Nephron (organoid): ENCODE measurements at regions not wholly inside any gene's neighbourhood (a gene's known extent, or its start where the extent isn't known, plus 50 kb on each side); places are given as distances from the start of the nearest gene placed in this dataset.

ENCODE experiments used
- H3K27ac Mint-ChIP-seq, 3 experiments: 2 replicates each; pipeline ENCODE4 v1.8.0; 2020; ENCODE audit warnings: mixed read lengths in 3 of 3, mild to moderate bottlenecking in 2 of 3, moderate library complexity in 1 of 3
- H3K27me3 Mint-ChIP-seq: 2 replicates; pipeline ENCODE4 v1.8.0; 2021; ENCODE audit warnings: low read depth, mild to moderate bottlenecking, moderate library complexity, mixed read lengths
- H3K36me3 Mint-ChIP-seq: 2 replicates; pipeline ENCODE4 v1.8.0; 2020; ENCODE audit warnings: low read depth, mixed read lengths
- H3K4me1 Mint-ChIP-seq: 2 replicates; pipeline ENCODE4 v1.8.0; 2020; ENCODE audit warnings: mixed read lengths
- H3K4me3 Mint-ChIP-seq, 3 experiments: 2 replicates each; pipeline ENCODE4 v1.8.0; 2020; ENCODE audit warnings: mild to moderate bottlenecking in 3 of 3, mixed read lengths in 3 of 3, moderate library complexity in 2 of 3
- H3K9me3 Mint-ChIP-seq: 2 replicates; pipeline ENCODE4 v1.8.0; 2020; ENCODE audit warnings: mixed read lengths
- TF ChIP-seq, protein P1 (sequence below), 3 experiments: fragments of 200-600 bp; sonication (generic); IDR thresholded peaks; one replicate each; pipeline ENCODE4 v1.5.0; 2021; ENCODE audit warnings: antibody characterized with exemption in 3 of 3; ENCODE audit not compliant: unreplicated experiment in 3 of 3

DNA sequence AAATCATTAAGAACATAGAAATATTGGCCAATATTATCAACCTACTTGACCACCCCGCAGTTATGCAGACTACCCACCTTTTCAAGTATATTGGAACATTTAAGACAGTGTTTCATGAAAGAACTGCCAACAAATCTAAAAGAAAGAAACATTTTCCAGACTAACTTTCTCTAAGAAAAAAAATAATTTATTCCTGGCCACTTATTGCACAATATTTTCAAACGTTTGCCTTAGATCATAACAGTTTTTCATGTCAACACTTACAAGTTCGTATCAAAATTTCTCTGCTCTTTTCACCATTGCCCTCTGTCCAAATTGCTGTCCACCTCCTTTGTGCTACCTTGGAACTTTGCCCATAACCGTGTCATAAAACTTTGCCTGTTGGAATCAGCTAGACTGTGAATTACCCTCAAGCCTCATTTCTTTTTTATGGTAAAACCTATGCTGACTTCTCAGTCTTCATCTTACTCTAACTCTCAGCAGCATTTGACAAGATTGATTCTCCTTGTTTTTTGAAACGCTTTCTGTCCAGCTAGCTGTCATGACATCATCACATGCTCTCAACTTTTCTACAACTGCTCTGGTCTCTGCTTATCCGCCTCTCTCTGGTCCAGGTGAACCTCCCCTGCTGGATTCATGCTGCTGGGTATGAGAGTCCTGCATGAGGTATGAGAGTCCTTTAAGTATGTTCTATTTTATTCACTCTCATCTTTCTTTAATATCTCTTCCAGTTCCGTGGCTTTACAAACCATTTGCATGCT, 92.8 kb upstream of the CHRM3 start:
- Mint-ChIP-seq H3K9me3 (no peaks in the 10 kb centered on the region), H3K4me3 (no peak overlapping the region), H3K36me3 (no peaks in the 10 kb centered on the region), H3K27ac (no peak overlapping the region), H3K4me1 (peaks cover 12% of the 10 kb centered on the region), H3K27me3 (no peaks in the 10 kb centered on the region)
- TF ChIP-seq, protein P1, sequence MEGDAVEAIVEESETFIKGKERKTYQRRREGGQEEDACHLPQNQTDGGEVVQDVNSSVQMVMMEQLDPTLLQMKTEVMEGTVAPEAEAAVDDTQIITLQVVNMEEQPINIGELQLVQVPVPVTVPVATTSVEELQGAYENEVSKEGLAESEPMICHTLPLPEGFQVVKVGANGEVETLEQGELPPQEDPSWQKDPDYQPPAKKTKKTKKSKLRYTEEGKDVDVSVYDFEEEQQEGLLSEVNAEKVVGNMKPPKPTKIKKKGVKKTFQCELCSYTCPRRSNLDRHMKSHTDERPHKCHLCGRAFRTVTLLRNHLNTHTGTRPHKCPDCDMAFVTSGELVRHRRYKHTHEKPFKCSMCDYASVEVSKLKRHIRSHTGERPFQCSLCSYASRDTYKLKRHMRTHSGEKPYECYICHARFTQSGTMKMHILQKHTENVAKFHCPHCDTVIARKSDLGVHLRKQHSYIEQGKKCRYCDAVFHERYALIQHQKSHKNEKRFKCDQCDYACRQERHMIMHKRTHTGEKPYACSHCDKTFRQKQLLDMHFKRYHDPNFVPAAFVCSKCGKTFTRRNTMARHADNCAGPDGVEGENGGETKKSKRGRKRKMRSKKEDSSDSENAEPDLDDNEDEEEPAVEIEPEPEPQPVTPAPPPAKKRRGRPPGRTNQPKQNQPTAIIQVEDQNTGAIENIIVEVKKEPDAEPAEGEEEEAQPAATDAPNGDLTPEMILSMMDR (IDR thresholded peaks at IDR 0.05; ENCODE audit: unreplicated experiment in 3 of 3): no peak

DNA sequence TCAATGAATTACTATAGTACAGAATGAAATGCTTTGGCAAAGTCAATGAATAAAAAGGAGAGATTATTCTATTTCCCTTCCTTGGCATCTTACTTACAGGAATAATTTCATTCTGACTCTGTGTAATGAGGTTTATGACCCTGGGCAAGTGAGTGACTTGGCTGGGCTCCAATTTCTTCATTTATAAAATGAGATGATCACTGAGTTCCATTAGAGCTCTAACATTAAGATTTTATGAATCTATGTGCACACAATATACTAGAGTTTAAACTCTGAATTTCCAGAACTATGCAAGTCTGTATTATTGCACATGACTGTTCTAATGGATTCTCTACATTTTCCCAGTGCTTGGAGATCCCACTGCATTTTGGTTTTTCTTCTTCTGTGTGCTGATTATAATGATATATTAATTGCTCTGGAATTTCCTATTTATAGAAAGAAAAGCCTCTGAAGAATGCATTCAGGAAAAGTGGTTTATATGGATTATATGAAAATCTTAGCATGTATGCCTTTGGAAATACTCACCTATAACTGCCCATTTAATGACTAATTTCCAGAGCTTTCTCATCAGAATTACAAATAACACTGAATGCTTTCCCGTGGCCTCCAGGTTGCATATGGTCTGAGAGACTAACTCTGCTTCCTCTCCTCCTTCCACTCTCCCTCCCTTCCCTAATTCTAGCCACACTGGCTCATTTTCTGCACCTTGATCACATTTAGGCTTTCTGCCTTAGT, 97.4 kb upstream of the CHRM3 start:
- Mint-ChIP-seq H3K36me3 (no peaks in the 10 kb centered on the region), H3K27ac (no peak overlapping the region), H3K4me1 (peaks cover 7% of the 10 kb centered on the region), H3K27me3 (peaks cover 3% of the 10 kb centered on the region), H3K4me3 (no peak overlapping the region), H3K9me3 (peaks cover 3% of the 10 kb centered on the region)
- TF ChIP-seq, protein P1 (IDR thresholded peaks at IDR 0.05; ENCODE audit: unreplicated experiment in 3 of 3): no peak

DNA sequence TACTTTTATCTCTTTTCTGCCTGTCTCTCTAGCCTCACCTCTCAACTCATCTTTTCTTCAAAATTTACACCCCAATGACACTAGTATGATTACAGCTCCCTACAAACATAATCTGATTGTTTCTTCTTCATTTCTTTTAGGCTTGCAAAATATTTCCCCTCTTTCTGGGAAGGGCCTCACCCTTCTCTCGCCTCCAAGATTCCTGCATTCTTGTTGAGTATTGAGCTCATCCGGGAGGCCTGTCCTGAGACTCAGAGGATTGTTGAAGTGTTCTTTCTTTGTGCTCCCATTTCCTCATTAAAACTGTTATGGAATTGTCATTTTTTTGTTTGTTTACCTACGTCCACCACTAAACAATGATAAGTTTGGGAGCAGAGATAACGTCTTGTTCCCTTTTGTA, 99.1 kb upstream of the CHRM3 start:
- Mint-ChIP-seq H3K9me3 (peaks cover 3% of the 10 kb centered on the region), H3K27ac (no peak overlapping the region), H3K4me1 (no peaks in the 10 kb centered on the region), H3K4me3 (no peak overlapping the region), H3K27me3 (peaks cover 3% of the 10 kb centered on the region), H3K36me3 (no peaks in the 10 kb centered on the region)
- TF ChIP-seq, protein P1 (IDR thresholded peaks at IDR 0.05; ENCODE audit: unreplicated experiment in 3 of 3): no peak

DNA sequence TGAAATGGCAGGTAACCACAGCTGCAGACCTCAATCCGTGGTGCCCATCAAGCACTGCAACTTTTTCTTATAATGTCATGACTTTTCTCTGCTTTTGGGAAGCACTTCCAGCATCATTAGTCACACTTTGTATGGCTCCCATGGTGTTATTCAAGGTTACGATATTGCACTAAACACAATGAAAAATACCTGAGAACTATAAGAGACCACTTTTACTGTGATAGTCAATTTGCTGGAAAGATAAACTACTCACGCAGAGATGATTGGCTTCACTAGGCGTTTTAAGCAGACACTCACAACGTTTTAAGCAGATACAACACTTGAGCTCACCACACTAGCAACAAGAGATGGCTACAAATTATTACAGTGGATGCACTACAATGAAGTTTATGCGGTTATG, 103.2 kb upstream of the CHRM3 start:
- H3K9me3 Mint-ChIP-seq: peaks cover 3% of the 10 kb centered on the region
- TF ChIP-seq, protein P1 (IDR thresholded peaks at IDR 0.05; ENCODE audit: unreplicated experiment in 3 of 3): no peak
- H3K4me3 Mint-ChIP-seq: no peak overlapping the region
- peaks cover 3% of the 10 kb centered on the region for H3K27me3 Mint-ChIP-seq
- no peak overlapping the region for H3K27ac Mint-ChIP-seq
- no peaks in the 10 kb centered on the region for H3K4me1 Mint-ChIP-seq
- no peaks in the 10 kb centered on the region for H3K36me3 Mint-ChIP-seq

DNA sequence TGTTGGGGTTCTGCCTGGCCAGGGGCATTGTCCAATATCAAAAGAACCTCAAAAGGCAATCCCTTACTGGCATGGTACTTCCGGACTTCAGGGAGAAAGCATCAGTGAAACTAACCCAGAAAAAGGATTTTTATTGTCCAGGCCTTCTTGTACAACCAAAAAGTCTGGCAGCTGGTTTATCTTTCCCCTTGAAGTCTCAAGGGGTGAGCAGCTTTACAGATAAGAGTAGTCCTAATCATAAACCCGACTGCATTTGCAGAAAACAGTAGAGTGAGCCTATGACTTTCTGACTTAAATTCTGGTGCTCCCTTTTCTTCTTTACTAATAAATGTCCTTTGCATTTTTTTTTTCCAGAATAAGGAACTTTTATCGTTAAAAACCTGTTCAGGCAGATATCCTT, 104.0 kb upstream of the CHRM3 start:
- peaks cover 3% of the 10 kb centered on the region for H3K27me3 Mint-ChIP-seq
- H3K4me3 Mint-ChIP-seq: no peak overlapping the region
- H3K4me1 Mint-ChIP-seq: no peaks in the 10 kb centered on the region
- no peak overlapping the region for H3K27ac Mint-ChIP-seq
- peaks cover 3% of the 10 kb centered on the region for H3K9me3 Mint-ChIP-seq
- TF ChIP-seq, protein P1 (IDR thresholded peaks at IDR 0.05; ENCODE audit: unreplicated experiment in 3 of 3): no peak
- no peaks in the 10 kb centered on the region for H3K36me3 Mint-ChIP-seq
